ENCODE measurements at regions not wholly inside any gene's neighbourhood (a gene's known extent, or its start where the extent isn't known, plus 50 kb on each side); places are given as distances from the start of the nearest gene placed in this dataset.

GRCh38 chr10:23777153-23777552 is 338.3 kb downstream of the OTUD1 start:
- no peak overlapping the region for H2AFZ ChIP-seq (ENCODE audit: low read depth, low read length, poor library complexity, severe bottlenecking)
- no peaks in the 10 kb centered on the region for H3K79me2 ChIP-seq (ENCODE audit: insufficient read depth, low read length)
- H3K27me3 ChIP-seq (ENCODE audit: insufficient read depth, low read length), result no peaks in the 10 kb centered on the region
- no peak for TF ChIP-seq SP1 (IDR thresholded peaks at IDR 0.05; ENCODE audit: low read depth)
- no peak for TF ChIP-seq RAD21 (IDR thresholded peaks at IDR 0.05; ENCODE audit: low read depth)
- TF ChIP-seq SIN3A (IDR thresholded peaks at IDR 0.05; ENCODE audit: low read depth), result no peak
- TF ChIP-seq MAX (IDR thresholded peaks at IDR 0.05), result no peak
- no peak for TF ChIP-seq POLR2A (IDR thresholded peaks at IDR 0.05; ENCODE audit: borderline replicate concordance, extremely low read depth, insufficient read depth, insufficient read length)
- no peak for TF ChIP-seq ZFX (IDR thresholded peaks at IDR 0.05)
- TF ChIP-seq SRF (IDR thresholded peaks at IDR 0.05; ENCODE audit: low read depth), result no peak
- no peak for TF ChIP-seq TCF7L2 (IDR thresholded peaks at IDR 0.05; ENCODE audit: borderline replicate concordance, extremely low read depth, insufficient read depth, insufficient read length)
- no peak for TF ChIP-seq EZH2 (IDR thresholded peaks at IDR 0.05)
- TF ChIP-seq JUND (IDR thresholded peaks at IDR 0.05), result no peak
- no peak for TF ChIP-seq EZH2phosphoT487 (IDR thresholded peaks at IDR 0.05; ENCODE audit: borderline replicate concordance)
- no peak for TF ChIP-seq ELF1 (IDR thresholded peaks at IDR 0.05; ENCODE audit: borderline replicate concordance, low read depth)
- no peak for TF ChIP-seq CBX3 (IDR thresholded peaks at IDR 0.05; ENCODE audit: low read depth)
- TF ChIP-seq ZNF274 (IDR thresholded peaks at IDR 0.05; ENCODE audit: low read depth, low read length), result no peak
- no peak for TF ChIP-seq CEBPB (IDR thresholded peaks at IDR 0.05; ENCODE audit: low read depth)
- no TSS peak for BruUV-seq (replicated peaks)
- H3K4me2 ChIP-seq (ENCODE audit: low read length), result no peak overlapping the region
- H3K9me3 ChIP-seq (ENCODE audit: control insufficient read depth in 1 of 2, insufficient read depth in 1 of 2, low read depth in 1 of 2, low read length in 2 of 2), result no peaks in the 10 kb centered on the region
- no peak overlapping the region for H3K27ac ChIP-seq (ENCODE audit: low read depth, low read length)
- H3K9ac ChIP-seq (ENCODE audit: low read length), result no peak overlapping the region
- ATAC-seq (no peak), DNase-seq (ENCODE audit: low read depth, low spot score) (no peak)
- no peaks in the 10 kb centered on the region for H4K20me1 ChIP-seq (ENCODE audit: insufficient read depth)
- intact Hi-C loops (cut with micrococcal nuclease), result no loop called here
- ChIA-PET RAD21 (ENCODE audit: low non-redundant PET in 1 of 2, low total read pairs in 2 of 2, uncharacterized antibody in 2 of 2, unreplicated experiment in 2 of 2) (no interaction called here), CTCF (no interaction called here), POLR2A (no interaction called here)
- no peak overlapping the region for H3K4me3 ChIP-seq (replicated peaks in 1 of 2; ENCODE audit: low read depth in 1 of 2, low read length in 2 of 2)
- no peaks in the 10 kb centered on the region for H3K9me2 ChIP-seq (ENCODE audit: insufficient read depth)
- H3K4me1 ChIP-seq (ENCODE audit: control insufficient read depth in 1 of 2, insufficient read depth in 2 of 2, low read length in 2 of 2), result no peaks in the 10 kb centered on the region
- H3K36me3 ChIP-seq (ENCODE audit: control insufficient read depth in 1 of 2, insufficient read depth in 2 of 2, low read length in 2 of 2), result no peaks in the 10 kb centered on the region

GRCh38 chr10:23779301-23779700 is 340.4 kb downstream of the OTUD1 start:
- Histone ChIP-seq H3K4me3 (replicated peaks in 1 of 2; ENCODE audit: low read depth in 1 of 2, low read length in 2 of 2) (no peak overlapping the region), H3K36me3 (ENCODE audit: control insufficient read depth in 1 of 2, insufficient read depth in 2 of 2, low read length in 2 of 2) (no peaks in the 10 kb centered on the region), H3K27ac (ENCODE audit: low read depth, low read length) (no peak overlapping the region), H3K4me2 (ENCODE audit: low read length) (no peak overlapping the region), H3K79me2 (ENCODE audit: insufficient read depth, low read length) (no peaks in the 10 kb centered on the region), H4K20me1 (ENCODE audit: insufficient read depth) (no peaks in the 10 kb centered on the region), H3K9me2 (ENCODE audit: insufficient read depth) (no peaks in the 10 kb centered on the region), H3K9me3 (ENCODE audit: control insufficient read depth in 1 of 2, insufficient read depth in 1 of 2, low read depth in 1 of 2, low read length in 2 of 2) (no peaks in the 10 kb centered on the region), H3K4me1 (ENCODE audit: control insufficient read depth in 1 of 2, insufficient read depth in 2 of 2, low read length in 2 of 2) (no peaks in the 10 kb centered on the region), H2AFZ (ENCODE audit: low read depth, low read length, poor library complexity, severe bottlenecking) (no peak overlapping the region), H3K27me3 (ENCODE audit: insufficient read depth, low read length) (no peaks in the 10 kb centered on the region), H3K9ac (ENCODE audit: low read length) (no peak overlapping the region)
- intact Hi-C loops (cut with micrococcal nuclease), result no loop called here
- RAD21 ChIA-PET (ENCODE audit: low non-redundant PET in 1 of 2, low total read pairs in 2 of 2, uncharacterized antibody in 2 of 2, unreplicated experiment in 2 of 2), result no interaction called here
- POLR2A ChIA-PET, result no interaction called here
- no TSS peak for BruUV-seq (replicated peaks)
- DNase-seq (ENCODE audit: low read depth, low spot score), result no peak
- no peak for ATAC-seq
- CTCF ChIA-PET, result no interaction called here
- no peak for TF ChIP-seq MAX (IDR thresholded peaks at IDR 0.05)
- no peak for TF ChIP-seq FOSL1 (IDR thresholded peaks at IDR 0.05; ENCODE audit: low read depth)
- no peak for TF ChIP-seq EZH2 (IDR thresholded peaks at IDR 0.05)
- no peak for TF ChIP-seq EZH2phosphoT487 (IDR thresholded peaks at IDR 0.05; ENCODE audit: borderline replicate concordance)
- TF ChIP-seq POLR2AphosphoS5 (IDR thresholded peaks at IDR 0.05; ENCODE audit: low read depth, low read length), result no peak
- no peak for TF ChIP-seq ZFX (IDR thresholded peaks at IDR 0.05)
